ENCODE measurements at regions not wholly inside any gene's neighbourhood (a gene's known extent, or its start where the extent isn't known, plus 50 kb on each side); places are given as distances from the start of the nearest gene placed in this dataset.

DNA sequence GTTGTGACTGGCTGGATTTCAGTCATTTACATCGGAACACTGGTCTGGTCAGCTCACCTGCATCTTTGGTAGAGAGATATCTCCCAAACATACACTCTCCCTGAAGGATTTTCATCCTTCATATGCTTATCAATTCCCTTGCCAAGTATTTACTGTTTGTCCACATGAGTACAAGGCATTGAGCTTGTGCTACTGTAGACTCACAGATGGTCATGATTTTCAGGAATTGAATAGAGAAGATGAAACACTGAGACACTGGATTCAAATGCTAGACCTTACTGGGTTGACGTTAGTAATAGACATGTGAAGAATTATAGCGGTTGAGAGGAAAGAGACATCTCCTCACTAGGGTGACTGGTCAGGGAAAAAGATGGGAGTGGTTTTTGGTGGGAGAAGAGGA, 62.9 kb upstream of the ABL1 start:
- TF ChIP-seq, protein P1, sequence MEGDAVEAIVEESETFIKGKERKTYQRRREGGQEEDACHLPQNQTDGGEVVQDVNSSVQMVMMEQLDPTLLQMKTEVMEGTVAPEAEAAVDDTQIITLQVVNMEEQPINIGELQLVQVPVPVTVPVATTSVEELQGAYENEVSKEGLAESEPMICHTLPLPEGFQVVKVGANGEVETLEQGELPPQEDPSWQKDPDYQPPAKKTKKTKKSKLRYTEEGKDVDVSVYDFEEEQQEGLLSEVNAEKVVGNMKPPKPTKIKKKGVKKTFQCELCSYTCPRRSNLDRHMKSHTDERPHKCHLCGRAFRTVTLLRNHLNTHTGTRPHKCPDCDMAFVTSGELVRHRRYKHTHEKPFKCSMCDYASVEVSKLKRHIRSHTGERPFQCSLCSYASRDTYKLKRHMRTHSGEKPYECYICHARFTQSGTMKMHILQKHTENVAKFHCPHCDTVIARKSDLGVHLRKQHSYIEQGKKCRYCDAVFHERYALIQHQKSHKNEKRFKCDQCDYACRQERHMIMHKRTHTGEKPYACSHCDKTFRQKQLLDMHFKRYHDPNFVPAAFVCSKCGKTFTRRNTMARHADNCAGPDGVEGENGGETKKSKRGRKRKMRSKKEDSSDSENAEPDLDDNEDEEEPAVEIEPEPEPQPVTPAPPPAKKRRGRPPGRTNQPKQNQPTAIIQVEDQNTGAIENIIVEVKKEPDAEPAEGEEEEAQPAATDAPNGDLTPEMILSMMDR (conservative IDR thresholded peaks at IDR 0.05; ENCODE audit: low read depth, low read length), result no peak
- TF ChIP-seq EZH2 (IDR thresholded peaks at IDR 0.05; ENCODE audit: borderline replicate concordance, low read depth, low read length, poor library complexity, severe bottlenecking), result no peak

All from A673 (cell line).